Smooth muscle cell (in vitro differentiated cells): ENCODE measurements at regions not wholly inside any gene's neighbourhood (a gene's known extent, or its start where the extent isn't known, plus 50 kb on each side); places are given as distances from the start of the nearest gene placed in this dataset.

Experiments used
- DNase-seq: peaks from one replicate; lab custom pipeline; 2025; ENCODE audit not compliant: unreplicated experiment; lab: John Stamatoyannopoulos, UW
- H2AFZ ChIP-seq: fragments of 200-600 bp; sonication (generic); 2 replicates; pipeline ENCODE4 v1.6.0; 2016; ENCODE audit warnings: antibody characterized with exemption, low read depth, mild to moderate bottlenecking
- H3F3A ChIP-seq: fragments of 200-600 bp; sonication (generic); 2 replicates; pipeline ENCODE4 v1.6.0; 2017; ENCODE audit warnings: antibody characterized with exemption, low read depth
- H3K27ac ChIP-seq: fragments of 200-600 bp; sonication (generic); 2 replicates; pipeline ENCODE4 v1.5.1; 2016; ENCODE audit warnings: low read depth, mild to moderate bottlenecking
- H3K27me3 ChIP-seq: fragments of 200-600 bp; sonication (generic); 2 replicates; pipeline ENCODE4 v1.6.1; 2016; ENCODE audit warnings: low read depth, mild to moderate bottlenecking
- H3K36me3 ChIP-seq: fragments of 200-600 bp; sonication (generic); 2 replicates; pipeline ENCODE4 v1.5.1; 2016; ENCODE audit warnings: low read depth
- H3K4me1 ChIP-seq: fragments of 200-600 bp; sonication (generic); 2 replicates; pipeline ENCODE4 v1.5.1; 2016; ENCODE audit warnings: low read depth
- H3K4me2 ChIP-seq: fragments of 200-600 bp; sonication (generic); 2 replicates; pipeline ENCODE4 v1.6.0; 2016; ENCODE audit warnings: mild to moderate bottlenecking
- H3K4me3 ChIP-seq: fragments of 200-600 bp; sonication (generic); 2 replicates; pipeline ENCODE4 v1.5.1; 2016; ENCODE audit warnings: mild to moderate bottlenecking
- H3K79me2 ChIP-seq: fragments of 200-600 bp; sonication (generic); 2 replicates; pipeline ENCODE4 v1.6.0; 2016; ENCODE audit warnings: low read depth, mild to moderate bottlenecking
- H3K9ac ChIP-seq: fragments of 200-600 bp; sonication (generic); 2 replicates; pipeline ENCODE4 v1.6.0; 2016; ENCODE audit warnings: low read depth
- H3K9me3 ChIP-seq: fragments of 200-600 bp; sonication (generic); replicated peaks from 2 replicates; pipeline ENCODE4 v1.5.1; 2016; ENCODE audit warnings: low read depth
- H4K20me1 ChIP-seq: fragments of 200-600 bp; sonication (generic); 2 replicates; pipeline ENCODE4 v1.6.0; 2016; ENCODE audit warnings: low read depth
- CTCF ChIP-seq: fragments of 200-600 bp; sonication (generic); IDR thresholded peaks from 2 replicates; pipeline ENCODE4 v1.5.1; 2017; ENCODE audit warnings: borderline replicate concordance, mild to moderate bottlenecking, antibody characterized with exemption; ENCODE audit not compliant: insufficient read depth, poor library complexity, severe bottlenecking
- WGBS: methylation state at CpG from one replicate; pipeline ENCODE4 v1.1.7; 2016; ENCODE audit warnings: low lambda C conversion rate; 5-methylcytosine and 5-hydroxymethylcytosine counted together

GRCh38 chr21:43331111-43331961 is 95.6 kb downstream of the SIK1 start:
- H3K9ac ChIP-seq, result peak overlapping the region; percentile 86
- H2AFZ ChIP-seq, result no peak overlapping the region
- H3K27me3 ChIP-seq, result no peaks in the 10 kb centered on the region
- H3F3A ChIP-seq, result peaks cover 9% of the 10 kb centered on the region
- 88% methylated on average over 26 of the region's 26 CpGs for WGBS
- H3K4me3 ChIP-seq, result no peak overlapping the region
- H3K36me3 ChIP-seq, result no peaks in the 10 kb centered on the region
- TF ChIP-seq CTCF, result no peak
- H3K4me1 ChIP-seq, result peaks cover 18% of the 10 kb centered on the region
- no peak overlapping the region for H3K4me2 ChIP-seq
- DNase-seq, result no peak
- H3K27ac ChIP-seq, result peak overlapping the region; percentile 99
- H4K20me1 ChIP-seq, result no peaks in the 10 kb centered on the region
- H3K79me2 ChIP-seq, result no peaks in the 10 kb centered on the region
- H3K9me3 ChIP-seq, result no peaks in the 10 kb centered on the region

GRCh38 chr21:43330306-43330881 is 96.5 kb downstream of the SIK1 start:
- no peak for DNase-seq
- no peaks in the 10 kb centered on the region for H4K20me1 ChIP-seq
- no peak overlapping the region for H3K4me2 ChIP-seq
- H2AFZ ChIP-seq, result no peak overlapping the region
- H3K27me3 ChIP-seq, result no peaks in the 10 kb centered on the region
- H3K36me3 ChIP-seq, result no peaks in the 10 kb centered on the region
- peak overlapping the region; percentile 99 for H3K27ac ChIP-seq
- H3K4me3 ChIP-seq, result no peak overlapping the region
- peaks cover 18% of the 10 kb centered on the region for H3K4me1 ChIP-seq
- no peaks in the 10 kb centered on the region for H3K9me3 ChIP-seq
- TF ChIP-seq CTCF, result no peak
- no peaks in the 10 kb centered on the region for H3K79me2 ChIP-seq
- H3K9ac ChIP-seq, result no peak overlapping the region
- 90% methylated on average over 15 of the region's 15 CpGs for WGBS
- peaks cover 9% of the 10 kb centered on the region for H3F3A ChIP-seq

GRCh38 chr21:43329711-43330269 is 97.1 kb downstream of the SIK1 start:
- TF ChIP-seq CTCF, result no peak
- Histone ChIP-seq H3K27me3 (no peaks in the 10 kb centered on the region), H2AFZ (no peak overlapping the region), H3K4me3 (no peak overlapping the region), H3K9ac (peak overlapping the region; percentile 0), H3K36me3 (no peaks in the 10 kb centered on the region), H3K4me1 (peaks cover 18% of the 10 kb centered on the region), H4K20me1 (no peaks in the 10 kb centered on the region), H3K79me2 (no peaks in the 10 kb centered on the region), H3K9me3 (no peaks in the 10 kb centered on the region), H3K4me2 (no peak overlapping the region), H3K27ac (peak overlapping the region; percentile 73), H3F3A (peaks cover 9% of the 10 kb centered on the region)
- 75% methylated on average over 16 of the region's 18 CpGs for WGBS
- no peak for DNase-seq
